Panc1 (cell line): ENCODE measurements at regions not wholly inside any gene's neighbourhood (a gene's known extent, or its start where the extent isn't known, plus 50 kb on each side); places are given as distances from the start of the nearest gene placed in this dataset.

Experiments used
- ATAC-seq: fragments of 200-7000 bp; cut with Tn5 transposase; 2 replicates; pipeline ENCODE4 v1.9.1; 2020; ENCODE audit warnings: mild to moderate bottlenecking, moderate library complexity
- BruUV-seq: library from RNA; stranded (reverse); fragments of 400-500 nt; replicated peaks from 2 replicates; lab custom pipeline; 2021; lab: Mats Ljungman, UMichigan
- CTCF ChIA-PET: fragments of 300-600 bp; sonication (Branson Sonifier 250); formaldehyde crosslinking; loops from one replicate; lab custom pipeline; 2022; ENCODE audit warnings: antibody characterized with exemption; lab: Charles Lee
- POLR2A ChIA-PET: fragments of 300-600 bp; sonication (Branson Sonifier 250); formaldehyde crosslinking; loops from one replicate; lab custom pipeline; 2022; ENCODE audit warnings: antibody characterized with exemption; lab: Charles Lee
- DNase-seq: peaks from one replicate; pipeline ENCODE4 v3.0.0-alpha.2; 2010; ENCODE audit warnings: low read depth, low spot score
- H3K27ac ChIP-seq: 2 replicates; pipeline ENCODE4 v1.5.1; 2011; ENCODE audit warnings: mild to moderate bottlenecking, low read length, inconsistent platforms
- H3K27me3 ChIP-seq: fragments of 200-500 bp; sonication (Bioruptor generic); 2 replicates; pipeline ENCODE4 v1.6.0; 2014; ENCODE audit warnings: low read length, inconsistent platforms; ENCODE audit not compliant: control insufficient read depth, insufficient read depth
- H3K36me3 ChIP-seq: fragments of 200-500 bp; sonication (Bioruptor generic); 2 replicates; pipeline ENCODE4 v1.5.1; 2014; ENCODE audit warnings: inconsistent platforms, mild to moderate bottlenecking, low read length, moderate library complexity; ENCODE audit not compliant: control insufficient read depth, insufficient read depth
- H3K4me1 ChIP-seq: 2 replicates; pipeline ENCODE4 v1.5.1; 2011; ENCODE audit warnings: inconsistent platforms, mild to moderate bottlenecking, low read length, moderate library complexity; ENCODE audit not compliant: control insufficient read depth, insufficient read depth
- H3K4me3 ChIP-seq, 2 experiments: 2 replicates each; pipeline ENCODE4 v1.5.1; 2011 to 2012; ENCODE audit warnings: low read depth in 2 of 2, low read length in 2 of 2, mild to moderate bottlenecking in 2 of 2, inconsistent platforms in 1 of 2, moderate library complexity in 1 of 2
- H3K9me3 ChIP-seq: fragments of 200-500 bp; sonication (Bioruptor generic); 2 replicates; pipeline ENCODE4 v1.5.1; 2014; ENCODE audit warnings: low read depth, mild to moderate bottlenecking, inconsistent platforms, low read length, moderate library complexity; ENCODE audit not compliant: control insufficient read depth, insufficient read depth
- POLR2AphosphoS5 ChIP-seq: IDR thresholded peaks from 2 replicates; pipeline ENCODE4 v1.6.1; 2012; ENCODE audit warnings: mild to moderate bottlenecking, low read depth, low read length, moderate library complexity
- SIN3A ChIP-seq: IDR thresholded peaks from 2 replicates; pipeline ENCODE4 v1.6.1; 2012; ENCODE audit warnings: low read depth, mild to moderate bottlenecking, low read length, moderate library complexity, borderline replicate concordance; ENCODE audit not compliant: insufficient read depth
- TCF7L2 ChIP-seq: IDR thresholded peaks from 2 replicates; pipeline ENCODE4 v1.6.1; 2011; ENCODE audit warnings: mild to moderate bottlenecking, low read depth, low read length, inconsistent platforms
- in situ Hi-C: cut with HindIII; loops from 2 replicates; pipeline ENCODE4 v1.10.0; 2016; ENCODE audit warnings: low sequenced_read_pairs, low pct_unique_long_range_greater_than_20kb
- intact Hi-C: fragments of 100-400 bp; cut with micrococcal nuclease; formaldehyde crosslinking; loops from one replicate; pipeline ENCODE4 v1.10.0; 2022; ENCODE audit not compliant: unreplicated experiment
- TF ChIP-seq, protein P1 (sequence below), 2 experiments: IDR thresholded peaks; 2 replicates each; pipeline ENCODE4 v1.6.1; 2011 to 2012; ENCODE audit warnings: low read depth in 2 of 2, control low read depth in 1 of 2, low read length in 1 of 2, mild to moderate bottlenecking in 1 of 2, moderate library complexity in 1 of 2; ENCODE audit not compliant: insufficient read depth in 1 of 2
- TF ChIP-seq, protein P2 (sequence below): fragments of 450-650 bp; IDR thresholded peaks from 2 replicates; pipeline ENCODE4 v1.5.1; 2017; ENCODE audit warnings: mild to moderate bottlenecking

DNA sequence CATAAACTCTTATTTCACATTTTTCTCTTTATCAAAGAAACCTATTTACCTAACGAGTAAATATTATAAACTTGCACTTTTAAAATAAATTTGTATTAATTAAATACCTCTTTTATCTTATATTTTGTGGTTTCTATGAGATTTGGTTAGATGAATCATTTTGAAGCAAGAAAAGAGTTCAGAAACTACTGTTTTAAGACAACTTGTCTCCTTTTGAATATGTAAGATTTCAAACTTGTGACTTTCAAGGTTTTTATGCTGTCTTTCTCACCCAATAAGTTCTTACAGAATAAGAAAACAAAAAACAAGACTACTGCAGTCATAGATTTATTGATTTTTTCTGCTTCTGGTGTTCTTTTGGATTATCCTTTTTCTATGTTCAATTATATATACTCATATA, 339.0 kb downstream of the SNAPC1 start:
- no peaks in the 10 kb centered on the region for H3K4me1 ChIP-seq
- TF ChIP-seq, protein P1, sequence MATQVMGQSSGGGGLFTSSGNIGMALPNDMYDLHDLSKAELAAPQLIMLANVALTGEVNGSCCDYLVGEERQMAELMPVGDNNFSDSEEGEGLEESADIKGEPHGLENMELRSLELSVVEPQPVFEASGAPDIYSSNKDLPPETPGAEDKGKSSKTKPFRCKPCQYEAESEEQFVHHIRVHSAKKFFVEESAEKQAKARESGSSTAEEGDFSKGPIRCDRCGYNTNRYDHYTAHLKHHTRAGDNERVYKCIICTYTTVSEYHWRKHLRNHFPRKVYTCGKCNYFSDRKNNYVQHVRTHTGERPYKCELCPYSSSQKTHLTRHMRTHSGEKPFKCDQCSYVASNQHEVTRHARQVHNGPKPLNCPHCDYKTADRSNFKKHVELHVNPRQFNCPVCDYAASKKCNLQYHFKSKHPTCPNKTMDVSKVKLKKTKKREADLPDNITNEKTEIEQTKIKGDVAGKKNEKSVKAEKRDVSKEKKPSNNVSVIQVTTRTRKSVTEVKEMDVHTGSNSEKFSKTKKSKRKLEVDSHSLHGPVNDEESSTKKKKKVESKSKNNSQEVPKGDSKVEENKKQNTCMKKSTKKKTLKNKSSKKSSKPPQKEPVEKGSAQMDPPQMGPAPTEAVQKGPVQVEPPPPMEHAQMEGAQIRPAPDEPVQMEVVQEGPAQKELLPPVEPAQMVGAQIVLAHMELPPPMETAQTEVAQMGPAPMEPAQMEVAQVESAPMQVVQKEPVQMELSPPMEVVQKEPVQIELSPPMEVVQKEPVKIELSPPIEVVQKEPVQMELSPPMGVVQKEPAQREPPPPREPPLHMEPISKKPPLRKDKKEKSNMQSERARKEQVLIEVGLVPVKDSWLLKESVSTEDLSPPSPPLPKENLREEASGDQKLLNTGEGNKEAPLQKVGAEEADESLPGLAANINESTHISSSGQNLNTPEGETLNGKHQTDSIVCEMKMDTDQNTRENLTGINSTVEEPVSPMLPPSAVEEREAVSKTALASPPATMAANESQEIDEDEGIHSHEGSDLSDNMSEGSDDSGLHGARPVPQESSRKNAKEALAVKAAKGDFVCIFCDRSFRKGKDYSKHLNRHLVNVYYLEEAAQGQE (IDR thresholded peaks at IDR 0.05; ENCODE audit: insufficient read depth in 1 of 2, low read depth in 2 of 2, low read length in 1 of 2): no peak
- no peak for TF ChIP-seq TCF7L2
- TF ChIP-seq, protein P2, sequence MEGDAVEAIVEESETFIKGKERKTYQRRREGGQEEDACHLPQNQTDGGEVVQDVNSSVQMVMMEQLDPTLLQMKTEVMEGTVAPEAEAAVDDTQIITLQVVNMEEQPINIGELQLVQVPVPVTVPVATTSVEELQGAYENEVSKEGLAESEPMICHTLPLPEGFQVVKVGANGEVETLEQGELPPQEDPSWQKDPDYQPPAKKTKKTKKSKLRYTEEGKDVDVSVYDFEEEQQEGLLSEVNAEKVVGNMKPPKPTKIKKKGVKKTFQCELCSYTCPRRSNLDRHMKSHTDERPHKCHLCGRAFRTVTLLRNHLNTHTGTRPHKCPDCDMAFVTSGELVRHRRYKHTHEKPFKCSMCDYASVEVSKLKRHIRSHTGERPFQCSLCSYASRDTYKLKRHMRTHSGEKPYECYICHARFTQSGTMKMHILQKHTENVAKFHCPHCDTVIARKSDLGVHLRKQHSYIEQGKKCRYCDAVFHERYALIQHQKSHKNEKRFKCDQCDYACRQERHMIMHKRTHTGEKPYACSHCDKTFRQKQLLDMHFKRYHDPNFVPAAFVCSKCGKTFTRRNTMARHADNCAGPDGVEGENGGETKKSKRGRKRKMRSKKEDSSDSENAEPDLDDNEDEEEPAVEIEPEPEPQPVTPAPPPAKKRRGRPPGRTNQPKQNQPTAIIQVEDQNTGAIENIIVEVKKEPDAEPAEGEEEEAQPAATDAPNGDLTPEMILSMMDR: no peak
- TF ChIP-seq SIN3A: no peak
- in situ Hi-C loops (no loop called here), intact Hi-C loops (no loop called here)
- CTCF ChIA-PET: no interaction called here
- H3K36me3 ChIP-seq: no peaks in the 10 kb centered on the region
- no peak overlapping the region for H3K4me3 ChIP-seq
- no peaks in the 10 kb centered on the region for H3K27me3 ChIP-seq
- H3K27ac ChIP-seq: no peak overlapping the region
- no TSS peak for BruUV-seq
- ATAC-seq (no peak), DNase-seq (no peak)
- POLR2A ChIA-PET: no interaction called here
- H3K9me3 ChIP-seq: no peaks in the 10 kb centered on the region

DNA sequence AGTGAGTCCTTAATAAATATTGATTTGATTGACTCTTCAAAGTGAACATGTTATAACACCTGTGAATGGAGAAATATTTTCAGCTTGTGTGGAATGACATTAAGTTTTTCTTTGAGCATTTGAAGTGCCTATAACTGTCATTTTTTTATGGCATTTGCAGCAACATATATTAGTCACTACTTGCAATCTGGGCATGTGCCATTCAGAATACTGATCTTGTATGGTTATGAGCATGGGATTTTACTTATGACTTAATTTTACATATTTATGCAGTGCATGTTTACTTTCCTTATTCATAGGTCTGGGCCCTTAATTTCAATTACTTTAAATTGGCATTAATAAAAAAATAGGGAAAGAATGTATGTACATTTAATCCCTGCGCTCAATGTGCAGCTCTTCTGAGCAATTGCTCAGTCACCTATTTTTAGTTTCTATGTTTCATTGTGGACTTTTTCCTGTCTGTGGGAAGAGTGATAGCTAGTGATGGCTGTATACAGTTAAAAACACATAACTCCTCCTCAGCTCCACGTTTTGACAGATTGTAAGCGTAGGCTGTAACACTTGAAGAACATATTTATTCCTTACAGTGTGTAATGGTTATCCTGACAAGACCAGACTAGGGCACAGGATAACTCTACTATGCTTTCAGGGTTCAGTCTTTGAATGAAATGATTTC, 339.6 kb downstream of the SNAPC1 start:
- no TSS peak for BruUV-seq
- Histone ChIP-seq H3K4me1 (no peaks in the 10 kb centered on the region), H3K27me3 (no peaks in the 10 kb centered on the region), H3K36me3 (no peaks in the 10 kb centered on the region), H3K4me3 (no peak overlapping the region), H3K27ac (no peak overlapping the region), H3K9me3 (no peaks in the 10 kb centered on the region)
- ATAC-seq (no peak), DNase-seq (no peak)
- in situ Hi-C loops (no loop called here), intact Hi-C loops (no loop called here)
- POLR2A ChIA-PET: no interaction called here
- no peak for TF ChIP-seq SIN3A
- no peak for TF ChIP-seq TCF7L2
- no peak for TF ChIP-seq POLR2AphosphoS5
- TF ChIP-seq, protein P1 (IDR thresholded peaks at IDR 0.05; ENCODE audit: insufficient read depth in 1 of 2, low read depth in 2 of 2, low read length in 1 of 2): no peak
- TF ChIP-seq, protein P2: no peak
- CTCF ChIA-PET: no interaction called here
